Liver (tissue), 8 donors: ENCODE measurements at regions not wholly inside any gene's neighbourhood (a gene's known extent, or its start where the extent isn't known, plus 50 kb on each side); places are given as distances from the start of the nearest gene placed in this dataset.

Experiments
- DNase-seq: peaks from one replicate; pipeline ENCODE4 v3.0.0-alpha.2; 2017; ENCODE audit warnings: low spot score
- H3K27ac ChIP-seq, 2 donors: one replicate each; pipeline ENCODE4 v1.7.0; 2013; ENCODE audit warnings: inconsistent platforms in 2 of 2, low read length in 2 of 2, control low read depth in 1 of 2, low read depth in 1 of 2, mild to moderate bottlenecking in 1 of 2
- H3K27me3 ChIP-seq, 4 donors: one replicate each; pipeline versions ENCODE4 v1.6.1 to v1.7.0; 2013; ENCODE audit warnings: low read length in 3 of 4, inconsistent platforms in 1 of 4, mild to moderate bottlenecking in 1 of 4, moderate library complexity in 1 of 4; ENCODE audit not compliant: control insufficient read depth in 4 of 4, insufficient read depth in 4 of 4
- H3K36me3 ChIP-seq, 4 donors: one replicate each; pipeline versions ENCODE4 v1.6.1 to v1.7.0; 2013; ENCODE audit warnings: low read length in 3 of 4, mild to moderate bottlenecking in 3 of 4, low read depth in 1 of 4, moderate library complexity in 1 of 4; ENCODE audit not compliant: control insufficient read depth in 4 of 4, insufficient read depth in 3 of 4
- H3K4me1 ChIP-seq, 4 donors: one replicate each; pipeline versions ENCODE4 v1.6.1 to v1.7.0; 2013; ENCODE audit warnings: low read length in 3 of 4, mild to moderate bottlenecking in 3 of 4, moderate library complexity in 1 of 4; ENCODE audit not compliant: control insufficient read depth in 4 of 4, insufficient read depth in 4 of 4
- H3K4me3 ChIP-seq, 3 donors: one replicate each; pipeline versions ENCODE4 v1.6.1 to v1.7.0; 2013; ENCODE audit warnings: low read length in 3 of 3, control low read depth in 1 of 3, low read depth in 1 of 3, mild to moderate bottlenecking in 1 of 3
- H3K9ac ChIP-seq, 2 donors: one replicate each; pipeline ENCODE4 v1.7.0; 2013; ENCODE audit warnings: low read length in 2 of 2, mild to moderate bottlenecking in 2 of 2, moderate library complexity in 2 of 2, control low read depth in 1 of 2, low read depth in 1 of 2
- H3K9me3 ChIP-seq, 4 donors: one replicate each; pipeline versions ENCODE4 v1.6.1 to v1.7.0; 2013; ENCODE audit warnings: low read length in 3 of 4; ENCODE audit not compliant: control insufficient read depth in 4 of 4
- ATF3 ChIP-seq: IDR thresholded peaks from 2 replicates; pipeline ENCODE4 v1.6.1; 2016; ENCODE audit warnings: antibody characterized with exemption
- CTCF ChIP-seq: fragments of 150-350 bp; IDR thresholded peaks from 2 replicates; pipeline ENCODE4 v1.5.1; 2017; ENCODE audit warnings: improper control_type of control experiment, low read depth, low read length; ENCODE audit not compliant: missing input control
- EGR1 ChIP-seq, 2 donors: IDR thresholded peaks; 2 replicates each; pipeline ENCODE4 v1.6.1; 2016 to 2018; ENCODE audit warnings: antibody characterized with exemption in 2 of 2, low read depth in 2 of 2
- FOXA1 ChIP-seq: IDR thresholded peaks from 2 replicates; pipeline ENCODE4 v1.6.1; 2016; ENCODE audit warnings: antibody characterized with exemption
- FOXA2 ChIP-seq: IDR thresholded peaks from 2 replicates; pipeline ENCODE4 v1.6.1; 2016; ENCODE audit warnings: antibody characterized with exemption
- GABPA ChIP-seq, 2 donors: IDR thresholded peaks in 1 of 2; conservative IDR thresholded peaks in 1 of 2; 2 replicates each; pipeline ENCODE4 v1.6.1; 2016; ENCODE audit warnings: antibody characterized with exemption in 2 of 2, mild to moderate bottlenecking in 1 of 2, moderate library complexity in 1 of 2
- HNF4A ChIP-seq, 2 donors: conservative IDR thresholded peaks; 2 replicates each; pipeline ENCODE4 v1.6.1; 2016; ENCODE audit warnings: antibody characterized with exemption in 2 of 2, mild to moderate bottlenecking in 2 of 2
- HNF4G ChIP-seq: IDR thresholded peaks from 2 replicates; pipeline ENCODE4 v1.6.1; 2016; ENCODE audit warnings: antibody characterized with exemption
- JUND ChIP-seq, 2 donors: IDR thresholded peaks; 2 replicates each; pipeline ENCODE4 v1.6.1; 2016; ENCODE audit warnings: antibody characterized with exemption in 2 of 2
- MAX ChIP-seq: IDR thresholded peaks from 2 replicates; pipeline ENCODE4 v1.6.1; 2016; ENCODE audit warnings: antibody characterized with exemption
- NR2F2 ChIP-seq: IDR thresholded peaks from 2 replicates; pipeline ENCODE4 v1.6.1; 2016; ENCODE audit warnings: antibody characterized with exemption
- RAD21 ChIP-seq, 2 donors: IDR thresholded peaks; 2 replicates each; pipeline ENCODE4 v1.6.1; 2016; ENCODE audit warnings: antibody characterized with exemption in 2 of 2, mild to moderate bottlenecking in 2 of 2
- REST ChIP-seq: IDR thresholded peaks from 2 replicates; pipeline ENCODE4 v1.6.1; 2016; ENCODE audit warnings: antibody characterized with exemption, mild to moderate bottlenecking
- RXRA ChIP-seq, 2 donors: IDR thresholded peaks; 2 replicates each; pipeline ENCODE4 v1.6.1; 2017 to 2018; ENCODE audit warnings: antibody characterized with exemption in 2 of 2, mild to moderate bottlenecking in 1 of 2
- SP1 ChIP-seq: IDR thresholded peaks from 2 replicates; pipeline ENCODE4 v1.6.1; 2018; ENCODE audit warnings: antibody characterized with exemption, mild to moderate bottlenecking
- TAF1 ChIP-seq: conservative IDR thresholded peaks from 2 replicates; pipeline ENCODE4 v1.6.1; 2016; ENCODE audit warnings: antibody characterized with exemption, mild to moderate bottlenecking
- YY1 ChIP-seq: IDR thresholded peaks from 2 replicates; pipeline ENCODE4 v1.6.1; 2016; ENCODE audit warnings: antibody characterized with exemption, mild to moderate bottlenecking
- ZBTB33 ChIP-seq: IDR thresholded peaks from 2 replicates; pipeline ENCODE4 v1.6.1; 2016; ENCODE audit warnings: antibody characterized with exemption
- WGBS: extraction: QIAGEN DNeasy Blood & Tissue Kit; methylation state at CpG from one replicate; pipeline ENCODE4 v1.1.7; 2013; 5-methylcytosine and 5-hydroxymethylcytosine counted together
- donor health status: healthy.
- donor health status: healthy.
- donor health status: healthy.
- donor health status: healthy.
- donor health status: healthy.

GRCh38 chr10:25697412-25697811 lies 236.6 kb upstream of the MYO3A start:
- H3K9me3 ChIP-seq: no peaks in the 10 kb centered on the region
- H3K27ac ChIP-seq: no peak overlapping the region
- no peaks in the 10 kb centered on the region for H3K36me3 ChIP-seq
- H3K4me3 ChIP-seq: no peak overlapping the region
- no peaks in the 10 kb centered on the region for H3K4me1 ChIP-seq
- no peak for TF ChIP-seq RAD21 (IDR thresholded peaks at IDR 0.05)
- TF ChIP-seq GABPA (IDR thresholded peaks at IDR 0.05 in 1 of 2, conservative IDR thresholded peaks at IDR 0.05 in 1 of 2): no peak
- TF ChIP-seq FOXA1: no peak
- TF ChIP-seq YY1: no peak
- no peak for TF ChIP-seq NR2F2
- TF ChIP-seq SP1: no peak
- WGBS: 81% methylated on average over 5 of the region's 5 CpGs
- no peak for DNase-seq
- no peaks in the 10 kb centered on the region for H3K27me3 ChIP-seq
- H3K9ac ChIP-seq: no peak overlapping the region

- H3K4me1 ChIP-seq: no peaks in the 10 kb centered on the region
- DNase-seq: no peak
- H3K9ac ChIP-seq: no peak overlapping the region
- no peaks in the 10 kb centered on the region for H3K36me3 ChIP-seq
- no peak for TF ChIP-seq MAX
- no peak for TF ChIP-seq RAD21 (IDR thresholded peaks at IDR 0.05)
- no peak for TF ChIP-seq FOXA1
- TF ChIP-seq HNF4A (conservative IDR thresholded peaks at IDR 0.05): no peak
- TF ChIP-seq JUND (IDR thresholded peaks at IDR 0.05): no peak
- TF ChIP-seq GABPA (IDR thresholded peaks at IDR 0.05 in 1 of 2, conservative IDR thresholded peaks at IDR 0.05 in 1 of 2): no peak
- TF ChIP-seq TAF1: no peak
- TF ChIP-seq REST: no peak
- TF ChIP-seq NR2F2: no peak
- no peak for TF ChIP-seq YY1
- no peak for TF ChIP-seq FOXA2
- TF ChIP-seq ZBTB33: no peak
- no peak for TF ChIP-seq RXRA (IDR thresholded peaks at IDR 0.05)
- 68% methylated on average over 3 of the region's 3 CpGs for WGBS
- no peaks in the 10 kb centered on the region for H3K27me3 ChIP-seq
- no peaks in the 10 kb centered on the region for H3K9me3 ChIP-seq
- H3K4me3 ChIP-seq: no peak overlapping the region
- no peak overlapping the region for H3K27ac ChIP-seq
These were observed 235.4 kb upstream of the MYO3A start for GRCh38 chr10:25698638-25699037.

- H3K36me3 ChIP-seq: no peaks in the 10 kb centered on the region
- no peaks in the 10 kb centered on the region for H3K9me3 ChIP-seq
- H3K4me1 ChIP-seq: no peaks in the 10 kb centered on the region
- WGBS: 95% methylated on average over 2 of the region's 2 CpGs
- no peak overlapping the region for H3K4me3 ChIP-seq
- no peak overlapping the region for H3K27ac ChIP-seq
- H3K27me3 ChIP-seq: no peaks in the 10 kb centered on the region
- no peak for DNase-seq
- no peak overlapping the region for H3K9ac ChIP-seq
- TF ChIP-seq ATF3 (no peak), ZBTB33 (no peak), SP1 (no peak), EGR1 (IDR thresholded peaks at IDR 0.05; ENCODE audit: low read depth in 2 of 2) (no peak), FOXA2 (no peak), JUND (IDR thresholded peaks at IDR 0.05) (no peak), HNF4G (no peak), RXRA (IDR thresholded peaks at IDR 0.05) (no peak), FOXA1 (no peak), CTCF (no peak), HNF4A (conservative IDR thresholded peaks at IDR 0.05) (no peak)
These were observed 234.4 kb upstream of the MYO3A start for GRCh38 chr10:25699631-25700030.
